Activated CD8-positive, alpha-beta T cell treated with anti-CD3 and anti-CD28 coated beads for 36 hours (primary cell): ENCODE measurements at regions not wholly inside any gene's neighbourhood (a gene's known extent, or its start where the extent isn't known, plus 50 kb on each side); places are given as distances from the start of the nearest gene placed in this dataset.
A peak's percentile ranks its signal among the peaks of the same experiment; 100 is the strongest.
"Not testable (repeated sequence)": the region's sequence is repeated elsewhere in the genome, so short reads cannot be mapped to it uniquely, and the experiment has no call there.

Experiments
- ATAC-seq: fragments of 200-7000 bp; cut with Tn5 transposase; one replicate; pipeline ENCODE4 v1.10.0; 2021; ENCODE audit warnings: mild to moderate bottlenecking, moderate library complexity
- CTCF ChIA-PET: fragments of 350-600 bp; sonication (Branson Sonifier 250); formaldehyde crosslinking; loops from one replicate; lab custom pipeline; 2021; ENCODE audit warnings: antibody characterized with exemption; lab: Charles Lee
- POLR2A ChIA-PET: fragments of 350-600 bp; sonication (Branson Sonifier 250); formaldehyde crosslinking; loops from one replicate; lab custom pipeline; 2021; ENCODE audit warnings: antibody characterized with exemption; lab: Charles Lee
- DNase-seq: peaks from one replicate; pipeline ENCODE4 v3.0.0-alpha.2; 2020
- H3K27ac Mint-ChIP-seq: one replicate; pipeline ENCODE4 v1.8.0; 2021; ENCODE audit warnings: mild to moderate bottlenecking, mixed read lengths
- H3K27me3 Mint-ChIP-seq: one replicate; pipeline ENCODE4 v1.8.0; 2021; ENCODE audit warnings: mixed read lengths
- H3K36me3 Mint-ChIP-seq: one replicate; pipeline ENCODE4 v1.8.0; 2021; ENCODE audit warnings: low read depth, mixed read lengths
- H3K4me1 Mint-ChIP-seq: one replicate; pipeline ENCODE4 v1.8.0; 2021; ENCODE audit warnings: low read depth, mixed read lengths
- H3K4me3 Mint-ChIP-seq: one replicate; pipeline ENCODE4 v1.8.0; 2021; ENCODE audit warnings: mild to moderate bottlenecking, moderate library complexity, mixed read lengths
- H3K9me3 Mint-ChIP-seq: one replicate; pipeline ENCODE4 v1.8.0; 2021; ENCODE audit warnings: mixed read lengths
- intact Hi-C: fragments of 100-400 bp; cut with micrococcal nuclease; formaldehyde crosslinking; loops from one replicate; pipeline ENCODE4 v1.10.0; 2022
- TF ChIP-seq, protein P1 (sequence below): fragments of 200-600 bp; IDR thresholded peaks from one replicate; pipeline ENCODE4 v1.8.0; 2022; ENCODE audit warnings: antibody characterized with exemption, mild to moderate bottlenecking

DNA sequence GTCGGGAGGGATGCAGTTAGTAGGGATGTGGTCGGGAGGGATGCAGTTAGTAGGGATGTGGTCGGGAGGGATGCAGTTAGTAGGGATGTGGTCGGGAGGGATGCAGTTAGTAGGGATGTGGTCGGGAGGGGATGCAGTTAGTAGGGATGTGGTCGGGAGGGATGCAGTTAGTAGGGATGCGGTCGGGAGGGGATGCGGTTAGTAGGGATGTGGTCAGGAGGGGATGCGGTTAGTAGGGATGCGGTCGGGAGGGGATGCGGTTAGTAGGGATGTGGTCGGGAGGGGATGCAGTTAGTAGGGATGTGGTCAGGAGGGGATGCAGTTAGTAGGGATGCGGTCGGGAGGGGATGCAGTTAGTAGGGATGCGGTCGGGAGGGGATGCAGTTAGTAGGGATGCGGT lies 96.2 kb downstream of the BDH1 start:
- H3K27ac Mint-ChIP-seq, H3K4me3 Mint-ChIP-seq, POLR2A ChIA-PET, ATAC-seq, H3K9me3 Mint-ChIP-seq, H3K36me3 Mint-ChIP-seq, CTCF ChIA-PET, H3K27me3 Mint-ChIP-seq, DNase-seq: not testable (repeated sequence)
- intact Hi-C loops, result loop anchor here (10.0 kb wide), 1 partner anchor 205 kb away; no protein-coding TSS in a partner anchor
- peaks cover 27% of the 10 kb centered on the region for H3K4me1 Mint-ChIP-seq

DNA sequence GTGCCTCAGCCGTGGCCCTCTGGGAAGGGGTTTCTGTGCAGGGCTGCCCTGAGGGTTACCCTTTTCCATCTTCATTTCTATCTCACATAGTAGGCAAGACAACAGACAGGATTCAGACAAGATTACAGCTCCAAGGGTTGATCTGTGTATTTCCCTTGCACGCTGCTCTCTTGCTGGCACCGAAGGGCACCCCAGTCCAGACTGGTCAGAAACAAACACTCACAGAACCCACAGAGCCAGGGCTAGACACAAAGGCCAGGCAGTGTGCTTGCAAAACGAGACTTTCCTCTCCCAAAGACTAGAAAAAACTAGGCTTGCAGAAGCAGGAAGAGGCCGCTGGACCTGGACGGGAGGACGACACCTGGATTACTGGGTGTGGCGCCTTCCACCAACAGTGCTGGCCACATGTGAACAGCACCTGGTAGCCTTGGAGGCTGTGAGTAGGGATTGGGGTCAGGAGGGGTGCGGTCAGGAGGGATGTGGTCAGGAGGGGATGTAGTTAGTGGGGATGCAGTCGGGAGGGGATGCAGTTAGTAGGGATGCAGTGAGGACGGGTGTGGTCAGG lies 96.8 kb downstream of the BDH1 start:
- Mint-ChIP-seq H3K4me1 (peaks cover 24% of the 10 kb centered on the region), H3K27ac (no peak overlapping the region), H3K4me3 (no peak overlapping the region), H3K9me3 (no peaks in the 10 kb centered on the region), H3K27me3 (peaks cover 6% of the 10 kb centered on the region), H3K36me3 (no peaks in the 10 kb centered on the region)
- TF ChIP-seq, protein P1, sequence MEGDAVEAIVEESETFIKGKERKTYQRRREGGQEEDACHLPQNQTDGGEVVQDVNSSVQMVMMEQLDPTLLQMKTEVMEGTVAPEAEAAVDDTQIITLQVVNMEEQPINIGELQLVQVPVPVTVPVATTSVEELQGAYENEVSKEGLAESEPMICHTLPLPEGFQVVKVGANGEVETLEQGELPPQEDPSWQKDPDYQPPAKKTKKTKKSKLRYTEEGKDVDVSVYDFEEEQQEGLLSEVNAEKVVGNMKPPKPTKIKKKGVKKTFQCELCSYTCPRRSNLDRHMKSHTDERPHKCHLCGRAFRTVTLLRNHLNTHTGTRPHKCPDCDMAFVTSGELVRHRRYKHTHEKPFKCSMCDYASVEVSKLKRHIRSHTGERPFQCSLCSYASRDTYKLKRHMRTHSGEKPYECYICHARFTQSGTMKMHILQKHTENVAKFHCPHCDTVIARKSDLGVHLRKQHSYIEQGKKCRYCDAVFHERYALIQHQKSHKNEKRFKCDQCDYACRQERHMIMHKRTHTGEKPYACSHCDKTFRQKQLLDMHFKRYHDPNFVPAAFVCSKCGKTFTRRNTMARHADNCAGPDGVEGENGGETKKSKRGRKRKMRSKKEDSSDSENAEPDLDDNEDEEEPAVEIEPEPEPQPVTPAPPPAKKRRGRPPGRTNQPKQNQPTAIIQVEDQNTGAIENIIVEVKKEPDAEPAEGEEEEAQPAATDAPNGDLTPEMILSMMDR, result no peak
- DNase-seq (no peak), ATAC-seq (no peak)
- intact Hi-C loops, result loop anchor here (10.0 kb wide), 1 partner anchor 204 kb away; no protein-coding TSS in a partner anchor
- POLR2A ChIA-PET, result interaction anchor here (1.1 kb wide), 1 partner anchor 9 kb away, joined by 3 read pairs; no protein-coding TSS in a partner anchor
- CTCF ChIA-PET, result interaction anchor here (1.1 to 6.5 kb wide), 3 partner anchors 43 to 236 kb away, joined by 4 to 55 read pairs (median 4); no protein-coding TSS in a partner anchor

GRCh38 chr3:197458179-197458707 lies 97.5 kb downstream of the BDH1 start:
- intact Hi-C loops, result loop anchor here (10.0 kb wide), 1 partner anchor 203 kb away; no protein-coding TSS in a partner anchor

DNA sequence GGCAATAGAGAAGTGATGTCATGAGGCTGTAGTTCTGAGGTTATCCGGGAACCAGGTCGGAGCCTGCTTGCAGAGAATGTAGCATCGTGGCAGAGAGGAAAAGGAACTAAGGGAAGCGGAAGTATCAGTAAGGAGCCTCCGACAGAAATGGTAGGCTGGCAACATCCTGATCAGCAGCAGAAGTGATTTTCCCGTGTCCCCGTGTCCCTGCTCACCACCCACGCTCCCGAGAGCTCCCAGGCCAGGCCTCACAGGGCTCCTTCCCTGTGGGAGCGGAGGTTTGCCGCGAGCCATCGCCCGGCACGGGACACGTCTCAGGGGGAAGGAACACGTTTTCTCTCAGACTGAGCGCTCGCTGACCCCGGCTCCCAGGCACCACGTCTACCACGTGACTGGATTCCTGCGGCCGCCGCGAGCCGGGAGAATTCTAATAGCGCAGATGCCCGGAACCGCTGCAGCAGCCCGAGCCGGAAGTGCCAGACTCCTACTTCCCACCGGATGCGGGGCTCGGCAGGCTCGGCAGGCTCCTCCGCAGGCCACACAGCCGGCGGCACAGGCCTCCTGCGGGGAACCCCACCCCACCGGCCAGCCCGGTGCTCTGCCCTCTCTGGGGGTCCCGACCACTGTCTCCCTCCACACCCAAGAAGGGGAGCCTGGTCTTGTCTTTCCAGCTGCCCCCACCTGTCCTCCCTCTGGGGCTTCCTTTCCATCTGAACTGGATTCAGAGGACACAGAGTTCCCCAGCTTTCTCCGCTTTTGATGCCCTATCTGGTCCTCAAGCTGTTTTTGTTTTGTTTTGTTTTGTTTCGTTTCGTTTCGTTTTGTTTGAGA lies 99.3 kb downstream of the BDH1 start:
- Mint-ChIP-seq H3K9me3 (no peaks in the 10 kb centered on the region), H3K4me1 (peaks cover 14% of the 10 kb centered on the region), H3K27ac (peak overlapping the region; percentile 91), H3K4me3 (peak overlapping the region; percentile 79), H3K36me3 (no peaks in the 10 kb centered on the region), H3K27me3 (peaks cover 6% of the 10 kb centered on the region)
- DNase-seq (peak; percentile 68), ATAC-seq (peak; percentile 63)
- TF ChIP-seq, protein P1, result no peak
- ChIA-PET POLR2A (interaction anchor here (1.0 kb wide), 2 partner anchors 12 to 22 kb away, joined by 3 to 4 read pairs; no protein-coding TSS in a partner anchor), CTCF (interaction anchor here (0.6 to 6.5 kb wide), 5 partner anchors 10 to 200 kb away, joined by 3 to 55 read pairs (median 3); no protein-coding TSS in a partner anchor)
- intact Hi-C loops, result loop anchor here (10.0 kb wide), 1 partner anchor 202 kb away; no protein-coding TSS in a partner anchor

More at GRCh38 chr3:197458179-197458707, 97.5 kb downstream of the BDH1 start:
- TF ChIP-seq, protein P1, result peak; percentile 30
- ChIA-PET CTCF (interaction anchor here (1.1 to 6.5 kb wide), 3 partner anchors 43 to 235 kb away, joined by 4 to 55 read pairs (median 4); no protein-coding TSS in a partner anchor), POLR2A (interaction anchor here (1.1 kb wide), 1 partner anchor 8 kb away, joined by 3 read pairs; no protein-coding TSS in a partner anchor)
- H3K36me3 Mint-ChIP-seq, result no peaks in the 10 kb centered on the region
- peak; percentile 61 for DNase-seq
- no peaks in the 10 kb centered on the region for H3K9me3 Mint-ChIP-seq
- H3K27ac Mint-ChIP-seq, result no peak overlapping the region
- H3K4me3 Mint-ChIP-seq, result peak overlapping the region; percentile 19
- H3K4me1 Mint-ChIP-seq, result peaks cover 17% of the 10 kb centered on the region
- peak; percentile 58 for ATAC-seq
- peaks cover 6% of the 10 kb centered on the region for H3K27me3 Mint-ChIP-seq

DNA sequence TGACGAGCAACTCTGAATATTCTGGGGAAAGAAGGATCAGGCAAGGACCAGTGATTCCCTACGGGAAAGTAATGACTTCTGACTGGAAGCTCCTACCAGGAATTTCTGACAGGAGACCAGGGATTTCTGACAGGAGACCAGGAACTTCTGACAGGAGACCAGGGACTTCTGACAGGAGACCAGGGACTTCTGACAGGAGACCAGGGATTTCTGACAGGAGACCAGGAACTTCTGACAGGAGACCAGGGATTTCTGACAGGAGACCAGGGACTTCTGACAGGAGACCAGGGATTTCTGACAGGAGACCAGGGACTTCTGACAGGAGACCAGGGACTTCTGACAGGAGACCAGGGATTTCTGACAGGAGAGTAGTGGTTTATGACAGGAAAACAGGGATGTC lies 100.9 kb downstream of the BDH1 start:
- ChIA-PET CTCF (interaction anchor here (1.4 to 6.5 kb wide), 3 partner anchors 10 to 198 kb away, joined by 6 to 55 read pairs (median 9); no protein-coding TSS in a partner anchor), POLR2A (interaction anchor here (0.7 kb wide), 1 partner anchor 30 kb away, joined by 3 read pairs; no protein-coding TSS in a partner anchor)
- H3K9me3 Mint-ChIP-seq, H3K27me3 Mint-ChIP-seq, H3K4me3 Mint-ChIP-seq, H3K27ac Mint-ChIP-seq, DNase-seq, ATAC-seq, H3K36me3 Mint-ChIP-seq: not testable (repeated sequence)
- intact Hi-C loops, result loop anchor here (10.0 kb wide), 1 partner anchor 200 kb away; no protein-coding TSS in a partner anchor
- peaks cover 14% of the 10 kb centered on the region for H3K4me1 Mint-ChIP-seq
